ENCODE measurements at regions not wholly inside any gene's neighbourhood (a gene's known extent, or its start where the extent isn't known, plus 50 kb on each side); places are given as distances from the start of the nearest gene placed in this dataset.

DNA sequence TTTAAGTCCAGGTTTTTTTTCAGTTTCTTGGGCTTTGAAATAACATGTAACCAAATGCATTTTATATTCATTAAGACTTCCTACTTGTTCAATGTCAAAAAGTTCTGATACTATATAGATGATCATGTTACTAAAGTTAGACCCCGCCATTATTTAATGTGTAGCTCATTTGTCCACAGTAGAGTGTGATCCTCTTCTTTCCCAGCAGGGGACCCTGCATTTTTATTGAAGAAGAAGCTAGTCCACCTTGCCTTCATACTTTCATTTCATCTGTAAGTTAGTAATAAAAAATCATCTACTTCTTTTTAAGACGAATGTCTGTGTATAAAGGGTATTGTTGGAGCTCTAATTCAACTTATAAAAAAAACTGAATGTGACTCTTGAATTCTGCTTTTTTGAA is 404.6 kb downstream of the SI start (continued):
- TF ChIP-seq, protein P1, sequence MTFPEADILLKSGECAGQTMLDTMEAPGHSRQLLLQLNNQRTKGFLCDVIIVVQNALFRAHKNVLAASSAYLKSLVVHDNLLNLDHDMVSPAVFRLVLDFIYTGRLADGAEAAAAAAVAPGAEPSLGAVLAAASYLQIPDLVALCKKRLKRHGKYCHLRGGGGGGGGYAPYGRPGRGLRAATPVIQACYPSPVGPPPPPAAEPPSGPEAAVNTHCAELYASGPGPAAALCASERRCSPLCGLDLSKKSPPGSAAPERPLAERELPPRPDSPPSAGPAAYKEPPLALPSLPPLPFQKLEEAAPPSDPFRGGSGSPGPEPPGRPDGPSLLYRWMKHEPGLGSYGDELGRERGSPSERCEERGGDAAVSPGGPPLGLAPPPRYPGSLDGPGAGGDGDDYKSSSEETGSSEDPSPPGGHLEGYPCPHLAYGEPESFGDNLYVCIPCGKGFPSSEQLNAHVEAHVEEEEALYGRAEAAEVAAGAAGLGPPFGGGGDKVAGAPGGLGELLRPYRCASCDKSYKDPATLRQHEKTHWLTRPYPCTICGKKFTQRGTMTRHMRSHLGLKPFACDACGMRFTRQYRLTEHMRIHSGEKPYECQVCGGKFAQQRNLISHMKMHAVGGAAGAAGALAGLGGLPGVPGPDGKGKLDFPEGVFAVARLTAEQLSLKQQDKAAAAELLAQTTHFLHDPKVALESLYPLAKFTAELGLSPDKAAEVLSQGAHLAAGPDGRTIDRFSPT (tag by site-specific recombination; IDR thresholded peaks at IDR 0.05), result no peak
- TF ChIP-seq MYNN (tag by site-specific recombination; IDR thresholded peaks at IDR 0.05; ENCODE audit: borderline replicate concordance), result no peak
- no peak for TF ChIP-seq SCRT1 (tag by site-specific recombination; IDR thresholded peaks at IDR 0.05; ENCODE audit: borderline replicate concordance)
- TF ChIP-seq ZNF23 (tag by site-specific recombination; IDR thresholded peaks at IDR 0.05; ENCODE audit: borderline replicate concordance), result no peak
- TF ChIP-seq ZEB2 (tag by site-specific recombination; IDR thresholded peaks at IDR 0.05), result no peak

DNA sequence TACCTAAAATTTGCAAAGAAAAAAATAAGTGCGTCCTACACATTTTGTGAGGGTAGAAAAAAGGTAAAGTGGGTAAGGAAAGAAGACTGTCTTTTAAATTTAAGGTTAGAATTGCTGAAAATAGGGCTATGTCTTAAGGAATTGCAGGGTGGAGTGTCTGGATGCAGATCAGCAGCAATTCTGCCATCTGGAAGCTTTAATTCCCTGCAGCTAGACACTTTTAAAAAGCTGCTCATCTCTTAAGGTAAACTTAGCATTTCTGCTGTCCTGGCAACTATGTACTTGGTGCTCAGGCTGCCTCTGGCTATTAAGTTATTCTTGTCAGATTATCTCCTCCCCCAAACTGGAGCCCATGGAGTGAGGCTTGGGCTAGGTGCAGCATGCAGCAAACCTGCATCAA is 420.2 kb downstream of the SI start:
- ChIA-PET CTCF (no interaction called here), POLR2A (no interaction called here)
- no peaks in the 10 kb centered on the region for H3K9me3 ChIP-seq (ENCODE audit: control insufficient read depth, insufficient read depth, low read depth, low read length)
- H3K36me3 ChIP-seq (ENCODE audit: control insufficient read depth in 2 of 2, insufficient read depth in 1 of 2, low read length in 2 of 2), result no peaks in the 10 kb centered on the region
- TF ChIP-seq ZFP37 (tag by site-specific recombination; IDR thresholded peaks at IDR 0.05) (no peak), HOXD13 (CRISPR knock-in tag; IDR thresholded peaks at IDR 0.05; ENCODE audit: borderline replicate concordance) (no peak), ZFP69B (tag by site-specific recombination; IDR thresholded peaks at IDR 0.05) (no peak), ZNF768 (tag by site-specific recombination; IDR thresholded peaks at IDR 0.05) (no peak), BCL11A (tag by site-specific recombination; IDR thresholded peaks at IDR 0.05; ENCODE audit: low read depth) (no peak), MZF1 (tag by site-specific recombination; IDR thresholded peaks at IDR 0.05; ENCODE audit: borderline replicate concordance) (no peak), ZNF610 (tag by site-specific recombination; IDR thresholded peaks at IDR 0.05; ENCODE audit: borderline replicate concordance) (no peak), ZNF529 (tag by site-specific recombination; IDR thresholded peaks at IDR 0.05; ENCODE audit: insufficient replicate concordance) (no peak), ZNF777 (tag by site-specific recombination; IDR thresholded peaks at IDR 0.05; ENCODE audit: borderline replicate concordance) (no peak), ZNF548 (tag by site-specific recombination; IDR thresholded peaks at IDR 0.05) (no peak), ZFP3 (tag by site-specific recombination; IDR thresholded peaks at IDR 0.05; ENCODE audit: low read depth) (no peak)
- TF ChIP-seq, protein P2, sequence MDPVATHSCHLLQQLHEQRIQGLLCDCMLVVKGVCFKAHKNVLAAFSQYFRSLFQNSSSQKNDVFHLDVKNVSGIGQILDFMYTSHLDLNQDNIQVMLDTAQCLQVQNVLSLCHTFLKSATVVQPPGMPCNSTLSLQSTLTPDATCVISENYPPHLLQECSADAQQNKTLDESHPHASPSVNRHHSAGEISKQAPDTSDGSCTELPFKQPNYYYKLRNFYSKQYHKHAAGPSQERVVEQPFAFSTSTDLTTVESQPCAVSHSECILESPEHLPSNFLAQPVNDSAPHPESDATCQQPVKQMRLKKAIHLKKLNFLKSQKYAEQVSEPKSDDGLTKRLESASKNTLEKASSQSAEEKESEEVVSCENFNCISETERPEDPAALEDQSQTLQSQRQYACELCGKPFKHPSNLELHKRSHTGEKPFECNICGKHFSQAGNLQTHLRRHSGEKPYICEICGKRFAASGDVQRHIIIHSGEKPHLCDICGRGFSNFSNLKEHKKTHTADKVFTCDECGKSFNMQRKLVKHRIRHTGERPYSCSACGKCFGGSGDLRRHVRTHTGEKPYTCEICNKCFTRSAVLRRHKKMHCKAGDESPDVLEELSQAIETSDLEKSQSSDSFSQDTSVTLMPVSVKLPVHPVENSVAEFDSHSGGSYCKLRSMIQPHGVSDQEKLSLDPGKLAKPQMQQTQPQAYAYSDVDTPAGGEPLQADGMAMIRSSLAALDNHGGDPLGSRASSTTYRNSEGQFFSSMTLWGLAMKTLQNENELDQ (tag by site-specific recombination; IDR thresholded peaks at IDR 0.05; ENCODE audit: low read depth), result no peak
- TF ChIP-seq, protein P3, sequence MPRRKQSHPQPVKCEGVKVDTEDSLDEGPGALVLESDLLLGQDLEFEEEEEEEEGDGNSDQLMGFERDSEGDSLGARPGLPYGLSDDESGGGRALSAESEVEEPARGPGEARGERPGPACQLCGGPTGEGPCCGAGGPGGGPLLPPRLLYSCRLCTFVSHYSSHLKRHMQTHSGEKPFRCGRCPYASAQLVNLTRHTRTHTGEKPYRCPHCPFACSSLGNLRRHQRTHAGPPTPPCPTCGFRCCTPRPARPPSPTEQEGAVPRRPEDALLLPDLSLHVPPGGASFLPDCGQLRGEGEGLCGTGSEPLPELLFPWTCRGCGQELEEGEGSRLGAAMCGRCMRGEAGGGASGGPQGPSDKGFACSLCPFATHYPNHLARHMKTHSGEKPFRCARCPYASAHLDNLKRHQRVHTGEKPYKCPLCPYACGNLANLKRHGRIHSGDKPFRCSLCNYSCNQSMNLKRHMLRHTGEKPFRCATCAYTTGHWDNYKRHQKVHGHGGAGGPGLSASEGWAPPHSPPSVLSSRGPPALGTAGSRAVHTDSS (tag by site-specific recombination; IDR thresholded peaks at IDR 0.05), result no peak
- TF ChIP-seq, protein P4, sequence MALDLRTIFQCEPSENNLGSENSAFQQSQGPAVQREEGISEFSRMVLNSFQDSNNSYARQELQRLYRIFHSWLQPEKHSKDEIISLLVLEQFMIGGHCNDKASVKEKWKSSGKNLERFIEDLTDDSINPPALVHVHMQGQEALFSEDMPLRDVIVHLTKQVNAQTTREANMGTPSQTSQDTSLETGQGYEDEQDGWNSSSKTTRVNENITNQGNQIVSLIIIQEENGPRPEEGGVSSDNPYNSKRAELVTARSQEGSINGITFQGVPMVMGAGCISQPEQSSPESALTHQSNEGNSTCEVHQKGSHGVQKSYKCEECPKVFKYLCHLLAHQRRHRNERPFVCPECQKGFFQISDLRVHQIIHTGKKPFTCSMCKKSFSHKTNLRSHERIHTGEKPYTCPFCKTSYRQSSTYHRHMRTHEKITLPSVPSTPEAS (tag by site-specific recombination; IDR thresholded peaks at IDR 0.05), result no peak
- TF ChIP-seq, protein P5, sequence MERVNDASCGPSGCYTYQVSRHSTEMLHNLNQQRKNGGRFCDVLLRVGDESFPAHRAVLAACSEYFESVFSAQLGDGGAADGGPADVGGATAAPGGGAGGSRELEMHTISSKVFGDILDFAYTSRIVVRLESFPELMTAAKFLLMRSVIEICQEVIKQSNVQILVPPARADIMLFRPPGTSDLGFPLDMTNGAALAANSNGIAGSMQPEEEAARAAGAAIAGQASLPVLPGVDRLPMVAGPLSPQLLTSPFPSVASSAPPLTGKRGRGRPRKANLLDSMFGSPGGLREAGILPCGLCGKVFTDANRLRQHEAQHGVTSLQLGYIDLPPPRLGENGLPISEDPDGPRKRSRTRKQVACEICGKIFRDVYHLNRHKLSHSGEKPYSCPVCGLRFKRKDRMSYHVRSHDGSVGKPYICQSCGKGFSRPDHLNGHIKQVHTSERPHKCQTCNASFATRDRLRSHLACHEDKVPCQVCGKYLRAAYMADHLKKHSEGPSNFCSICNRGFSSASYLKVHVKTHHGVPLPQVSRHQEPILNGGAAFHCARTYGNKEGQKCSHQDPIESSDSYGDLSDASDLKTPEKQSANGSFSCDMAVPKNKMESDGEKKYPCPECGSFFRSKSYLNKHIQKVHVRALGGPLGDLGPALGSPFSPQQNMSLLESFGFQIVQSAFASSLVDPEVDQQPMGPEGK (tag by site-specific recombination; IDR thresholded peaks at IDR 0.05), result no peak
- H3K27ac ChIP-seq (ENCODE audit: extremely low read depth, low read depth, low read length), result no peak overlapping the region
- no peaks in the 10 kb centered on the region for H3K4me1 ChIP-seq (ENCODE audit: control insufficient read depth, insufficient read depth, low read length)
- H3K4me3 ChIP-seq (ENCODE audit: low read depth, low read length), result no peak overlapping the region

All from HEK293 (cell line).